GM21367 (cell line): ENCODE measurements at regions not wholly inside any gene's neighbourhood (a gene's known extent, or its start where the extent isn't known, plus 50 kb on each side); places are given as distances from the start of the nearest gene placed in this dataset.

Experiments
- ATAC-seq: cut with Tn5 transposase; IDR thresholded peaks from one replicate; pipeline ENCODE4 v1.9.1; 2021; ENCODE audit not compliant: unreplicated experiment

DNA sequence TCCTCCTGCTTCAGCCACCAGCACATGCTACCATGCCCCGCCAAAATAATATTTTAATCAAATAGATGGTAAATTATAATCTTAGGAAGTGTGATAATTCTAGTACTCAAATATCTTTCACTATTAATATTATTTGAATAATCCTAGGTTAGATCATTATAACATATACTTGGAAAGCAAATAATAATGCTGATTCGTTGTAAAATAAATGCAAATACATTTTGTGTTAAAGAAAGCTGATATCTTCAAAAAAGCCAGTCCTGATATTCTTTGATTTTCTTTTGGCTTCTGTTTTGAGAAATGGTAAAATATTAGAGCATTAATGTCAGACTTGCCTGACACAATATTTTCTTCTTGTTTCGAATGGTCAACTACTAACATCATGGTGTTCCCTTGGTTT is 116.3 kb upstream of the ADAMTS5 start:
- ATAC-seq = no peak

DNA sequence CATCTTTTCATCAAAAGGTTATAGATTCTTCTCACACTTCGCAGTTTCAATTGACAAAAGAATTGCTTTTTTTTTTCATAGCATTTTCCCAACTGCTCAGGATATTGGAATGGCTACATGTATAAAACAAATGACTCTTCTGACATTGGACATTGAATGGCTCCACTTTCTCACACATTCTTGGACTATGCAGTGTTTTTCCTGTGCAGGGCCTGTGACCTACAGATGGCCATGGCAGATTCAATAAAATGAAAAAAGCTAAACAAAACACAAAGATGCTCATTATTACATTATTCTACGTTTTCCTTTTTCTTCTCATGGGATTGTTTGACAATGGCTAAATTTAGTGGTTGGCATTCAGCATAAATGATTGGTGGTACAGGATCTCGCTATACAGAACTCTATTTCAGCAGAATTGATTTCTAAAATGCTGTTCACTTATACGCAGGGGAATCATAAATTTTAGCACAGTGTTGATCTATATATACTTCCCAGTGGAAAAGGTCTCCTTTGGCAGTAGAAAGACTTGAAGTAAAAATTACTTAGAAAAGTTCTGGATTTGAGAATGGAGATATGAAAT is 115.6 kb upstream of the ADAMTS5 start:
- no peak for ATAC-seq

DNA sequence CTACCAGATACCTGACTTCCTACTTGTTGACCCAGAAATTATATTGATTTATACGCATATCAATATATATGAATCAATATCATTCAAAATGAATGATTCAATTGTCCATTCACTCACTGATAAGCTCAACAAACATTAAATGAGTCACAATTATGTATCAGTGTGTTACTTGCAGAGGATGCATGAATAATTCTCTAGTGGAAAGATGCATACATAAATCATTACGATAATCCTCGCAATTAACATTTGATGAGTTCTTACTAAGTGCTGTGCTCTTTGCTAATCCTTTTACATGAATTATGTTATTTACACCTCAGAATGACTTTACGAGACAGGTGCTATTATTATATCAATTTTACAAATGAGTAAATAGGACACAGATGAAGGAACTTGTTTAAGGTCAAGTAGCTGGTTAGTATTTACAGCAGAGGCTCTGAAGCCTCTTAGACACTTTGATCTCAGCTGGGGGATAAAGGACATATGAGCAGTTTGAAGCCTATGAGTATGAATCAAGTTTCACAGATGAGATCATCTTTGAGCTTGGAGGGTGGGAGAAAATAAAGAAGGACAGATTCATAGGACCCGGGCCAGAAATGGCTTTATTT is 112.8 kb upstream of the ADAMTS5 start:
- no peak for ATAC-seq

DNA sequence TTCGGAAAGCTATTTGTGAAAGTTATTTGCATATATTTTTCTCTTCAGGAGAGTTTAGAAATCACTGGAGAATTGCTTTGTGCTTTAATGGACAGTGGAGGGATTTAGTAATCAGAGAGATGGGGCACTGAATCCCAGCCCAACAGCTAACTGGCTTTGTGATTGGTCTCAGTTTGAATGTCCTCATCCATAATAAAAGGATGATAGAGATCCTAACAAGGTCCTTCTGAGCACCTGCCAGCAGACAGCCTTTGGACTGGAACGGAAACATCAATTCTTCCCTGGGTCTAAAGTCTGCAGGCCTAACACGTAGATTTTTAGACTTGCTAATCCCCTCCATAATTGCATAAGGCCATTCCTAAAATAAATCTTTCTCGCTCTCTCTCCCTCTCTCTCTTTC is 112.0 kb upstream of the ADAMTS5 start:
- ATAC-seq = no peak

DNA sequence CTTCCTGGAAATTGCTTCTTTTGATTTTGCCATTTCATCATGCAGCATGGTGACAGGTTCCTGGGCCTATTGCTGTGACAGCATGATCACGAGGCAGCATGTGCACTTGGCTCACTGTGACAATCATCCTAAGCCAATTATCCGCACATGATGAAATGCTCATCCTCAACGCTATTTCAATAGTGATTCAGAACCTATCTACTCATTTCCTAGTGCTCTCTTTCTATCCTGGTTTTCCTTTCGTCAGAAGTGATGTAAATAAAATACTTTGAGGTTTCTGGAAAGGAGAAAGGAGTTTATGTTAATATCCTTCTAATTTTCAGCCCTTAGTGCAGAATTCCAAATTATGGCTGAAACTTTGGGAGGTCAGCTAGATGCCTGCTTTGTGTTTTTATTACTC is 110.6 kb upstream of the ADAMTS5 start:
- ATAC-seq = no peak

DNA sequence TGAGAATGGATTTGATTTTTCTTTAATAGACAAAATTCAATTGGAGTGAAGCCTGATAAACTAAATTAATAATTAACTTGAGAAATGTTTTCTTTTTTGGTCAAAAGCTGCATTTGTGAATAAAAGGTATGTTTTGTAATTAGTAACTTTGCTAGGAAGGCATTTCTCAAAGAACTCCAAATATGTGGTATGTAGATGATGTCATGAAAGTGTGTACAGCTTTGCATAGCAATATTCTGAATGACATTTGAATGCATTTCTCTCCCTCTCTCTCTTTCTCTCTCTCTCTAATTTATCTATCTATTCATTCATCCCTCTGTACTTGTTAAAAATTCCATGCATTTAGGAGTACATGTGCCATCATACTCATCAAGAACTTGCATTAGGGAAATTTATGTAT is 109.1 kb upstream of the ADAMTS5 start:
- ATAC-seq = no peak

DNA sequence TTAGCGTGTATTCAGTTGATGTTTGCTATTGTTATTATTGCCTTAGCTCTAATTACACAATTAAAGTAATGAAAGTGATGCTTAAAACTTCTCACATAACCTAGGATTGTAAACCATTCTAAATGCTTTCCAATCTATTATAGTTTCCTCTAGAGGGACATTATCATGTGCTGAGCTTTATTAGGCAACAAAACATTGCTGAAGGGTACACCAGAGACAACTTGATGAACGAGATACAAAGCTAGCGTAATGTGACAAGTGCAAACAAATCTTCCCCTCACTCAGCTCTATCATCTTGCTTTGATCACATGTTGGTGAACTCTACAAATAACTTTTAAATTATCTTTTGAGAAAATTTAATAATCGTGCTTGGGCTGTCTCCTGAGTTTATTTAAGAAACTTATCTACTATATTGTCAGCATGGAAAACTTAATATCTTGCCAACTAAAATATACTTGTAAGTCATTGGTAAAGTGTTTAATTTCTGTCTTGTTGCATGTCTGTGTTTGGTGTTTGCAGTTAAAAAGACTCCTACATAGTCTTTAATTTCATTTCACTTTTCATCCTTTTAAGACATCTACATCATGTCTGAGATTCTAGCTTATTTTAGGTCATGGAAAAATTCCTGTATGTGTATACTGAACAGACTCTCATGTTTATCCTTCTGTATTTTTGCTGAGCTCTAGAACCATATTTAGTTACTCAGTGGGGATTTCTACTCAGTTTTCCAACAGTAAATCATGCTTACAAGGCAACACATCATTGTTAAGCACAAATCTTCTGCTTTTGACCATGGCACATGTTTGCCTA is 104.2 kb upstream of the ADAMTS5 start:
- no peak for ATAC-seq

DNA sequence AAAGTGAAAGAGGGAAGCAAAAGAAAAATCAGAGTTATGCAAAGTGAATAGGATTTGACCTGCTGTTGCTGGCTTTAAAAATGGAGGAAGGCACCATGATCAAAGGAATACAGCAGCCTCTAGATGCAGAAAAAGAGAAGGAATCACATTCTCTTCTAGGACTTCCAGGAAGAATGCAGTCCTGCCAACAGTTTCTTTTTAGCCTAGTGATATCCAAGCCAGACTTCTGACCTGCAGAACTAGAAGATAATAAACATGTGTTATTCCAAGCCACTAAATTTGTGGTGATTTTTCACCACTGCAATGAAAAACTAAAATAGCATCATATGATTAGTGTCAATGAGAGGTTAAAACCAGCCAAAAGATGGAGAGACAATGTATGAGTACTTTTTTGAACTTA is 101.9 kb upstream of the ADAMTS5 start:
- no peak for ATAC-seq

DNA sequence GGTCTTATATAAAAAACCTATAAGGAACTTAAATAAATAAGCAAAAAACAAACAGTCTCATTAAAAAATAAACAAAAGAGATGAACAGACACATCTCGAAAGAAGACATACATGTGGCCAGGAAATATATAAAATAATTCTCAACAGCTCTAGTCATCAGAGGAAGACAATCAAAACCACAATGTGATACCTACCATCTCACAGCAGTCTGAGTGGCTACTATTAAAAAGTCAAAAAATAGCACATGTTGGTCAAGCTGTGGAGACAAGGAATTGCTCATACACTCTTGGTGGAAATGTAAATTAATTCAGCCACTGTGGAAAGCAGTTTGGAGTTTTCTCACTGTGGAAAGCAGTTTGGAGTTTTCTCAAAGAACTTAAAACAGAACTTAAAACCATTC is 100.3 kb upstream of the ADAMTS5 start:
- no peak for ATAC-seq

DNA sequence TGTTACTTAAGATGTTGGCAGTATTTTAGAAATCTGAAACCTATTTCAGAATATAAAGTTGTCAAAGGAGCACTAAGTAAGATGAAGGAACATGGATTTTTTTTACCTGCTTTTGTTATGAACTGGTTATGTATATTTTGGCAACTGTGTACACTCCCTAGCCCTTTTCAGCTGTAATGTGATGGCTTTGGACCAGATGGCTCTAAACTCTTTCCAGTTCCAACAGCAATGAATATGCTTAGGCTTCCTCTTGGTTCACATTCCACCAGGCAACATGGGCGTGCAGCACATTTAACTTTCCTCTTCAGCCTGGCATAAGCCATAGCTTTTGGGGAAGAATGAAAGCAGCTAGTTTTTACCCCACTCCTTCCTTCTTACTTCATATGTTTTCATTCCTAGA is 95.6 kb upstream of the ADAMTS5 start:
- no peak for ATAC-seq

DNA sequence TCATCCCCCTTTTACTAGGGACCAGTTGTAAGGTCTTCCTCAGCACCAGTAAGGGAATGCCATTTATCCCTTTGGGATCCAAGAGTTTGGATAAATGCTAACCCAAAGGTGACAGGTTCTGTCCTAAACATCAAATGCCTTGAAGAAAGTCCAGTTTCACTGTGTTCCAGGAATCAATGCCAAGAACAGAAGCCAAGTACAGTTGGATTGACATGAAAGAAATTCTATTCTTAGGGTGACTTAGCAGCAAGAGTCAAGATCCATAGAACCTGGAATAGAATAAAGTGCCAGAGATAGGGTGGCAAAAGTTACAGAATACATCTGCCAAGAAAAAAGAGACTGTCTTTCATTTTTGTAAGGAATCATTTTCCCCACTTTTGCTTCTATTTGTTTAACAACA is 94.9 kb upstream of the ADAMTS5 start:
- ATAC-seq = no peak

DNA sequence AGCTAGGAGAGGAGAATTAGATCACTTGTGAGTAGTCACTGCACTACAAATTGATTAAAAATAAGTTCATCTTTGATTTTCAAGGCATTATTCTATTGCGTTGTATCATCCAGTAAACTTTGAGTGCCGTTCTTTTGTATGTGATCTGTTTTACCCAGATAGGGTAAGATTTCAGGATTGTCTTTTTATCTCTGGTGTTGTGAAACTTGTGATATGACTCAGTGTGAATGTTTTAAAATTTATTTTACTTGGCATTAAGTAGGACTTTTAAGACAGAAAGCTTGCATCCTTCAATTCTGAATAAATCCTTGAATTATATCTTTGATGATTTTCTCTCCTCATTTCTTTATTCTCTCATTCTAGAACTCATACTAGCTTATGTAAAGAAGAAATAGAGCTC is 93.3 kb upstream of the ADAMTS5 start:
- no peak for ATAC-seq

DNA sequence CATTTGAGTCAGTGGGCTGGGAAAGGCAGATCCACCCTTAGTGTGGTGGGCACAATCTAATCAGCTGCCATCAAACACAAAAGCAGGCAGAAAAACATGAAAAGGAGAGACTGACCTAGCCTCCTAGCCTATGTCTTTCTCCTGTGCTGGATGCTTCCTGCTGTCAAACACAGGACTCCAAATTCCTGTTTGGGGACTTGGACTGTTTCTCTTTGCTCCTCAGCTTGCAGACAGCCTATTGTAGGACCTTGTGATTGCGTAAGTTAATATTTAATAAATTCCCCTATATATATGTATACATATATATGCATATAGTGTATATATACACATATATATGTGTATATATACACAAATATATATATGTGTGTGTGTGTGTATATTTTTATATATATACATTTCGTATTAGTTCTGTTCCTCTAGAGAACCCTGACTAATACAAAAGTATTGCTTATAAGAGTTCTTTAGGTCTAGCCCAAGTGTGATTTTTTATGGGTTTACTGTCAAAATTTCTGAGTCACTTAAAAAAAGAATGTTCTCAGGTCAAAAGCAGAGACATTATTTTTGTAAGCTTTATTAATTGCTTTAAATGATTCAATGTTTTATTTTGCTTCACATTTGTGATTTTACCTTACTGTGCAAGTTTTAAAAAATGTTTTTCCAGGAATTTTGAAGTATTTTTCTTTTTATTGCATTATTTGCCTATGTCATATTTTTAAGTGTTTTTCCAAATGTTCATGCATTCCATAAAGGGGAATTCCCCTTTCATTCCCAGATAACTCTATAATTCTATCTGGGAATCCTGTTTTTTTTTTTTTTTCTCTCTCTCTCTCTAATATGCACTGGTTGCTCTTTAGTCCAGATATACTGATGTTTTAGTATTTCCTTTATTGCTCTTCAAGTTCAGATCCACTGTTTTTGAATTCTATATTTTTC is 92.1 kb upstream of the ADAMTS5 start:
- ATAC-seq = no peak

DNA sequence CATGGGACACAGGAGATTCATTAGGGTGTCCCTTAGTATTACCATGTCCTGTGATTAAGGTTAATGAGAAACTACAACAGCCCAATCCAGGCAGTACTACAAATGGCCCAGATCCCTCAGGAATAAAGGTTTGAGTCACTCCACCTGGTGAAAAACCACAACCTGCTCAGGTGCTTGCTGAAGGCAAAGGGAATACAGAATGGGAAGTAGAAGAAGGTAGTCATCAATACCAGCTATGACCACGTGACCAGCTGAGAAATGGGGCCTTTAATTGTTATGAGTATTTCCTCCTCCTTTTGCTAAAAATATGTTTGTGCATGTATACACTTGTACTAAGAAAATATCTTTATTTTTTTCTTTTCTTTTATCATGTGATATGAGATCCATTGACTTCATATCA is 91.1 kb upstream of the ADAMTS5 start:
- ATAC-seq = no peak

DNA sequence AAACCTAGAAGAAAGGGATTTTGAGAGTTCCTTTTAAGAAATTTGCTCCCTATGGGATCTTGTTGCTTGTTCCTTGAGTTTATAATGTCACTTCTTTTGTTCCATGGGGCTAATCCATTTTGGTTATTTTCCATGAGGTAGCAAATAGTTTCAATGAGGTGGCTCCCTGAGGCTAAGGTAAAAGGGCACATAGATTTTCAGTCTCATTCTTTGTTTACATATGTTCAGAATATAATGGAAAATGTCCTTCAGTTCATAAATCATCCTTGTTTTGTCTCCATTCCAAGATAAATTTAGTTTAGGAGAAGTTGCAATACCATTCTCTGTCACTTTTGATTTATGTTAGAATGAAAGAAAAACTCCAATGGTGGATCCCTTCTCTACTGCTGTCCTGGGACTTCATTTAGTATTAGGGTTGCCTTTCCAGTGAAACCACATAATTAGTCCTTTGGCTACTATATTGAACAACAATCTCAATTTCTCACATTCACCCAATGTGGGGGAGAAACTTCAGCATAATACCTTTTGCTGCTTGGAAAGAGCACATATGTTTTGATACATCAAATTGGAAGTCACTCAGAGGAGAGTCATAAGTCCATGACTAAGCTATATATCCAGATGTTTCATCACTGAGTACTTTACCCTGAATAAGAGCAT is 80.9 kb upstream of the ADAMTS5 start:
- ATAC-seq = no peak

DNA sequence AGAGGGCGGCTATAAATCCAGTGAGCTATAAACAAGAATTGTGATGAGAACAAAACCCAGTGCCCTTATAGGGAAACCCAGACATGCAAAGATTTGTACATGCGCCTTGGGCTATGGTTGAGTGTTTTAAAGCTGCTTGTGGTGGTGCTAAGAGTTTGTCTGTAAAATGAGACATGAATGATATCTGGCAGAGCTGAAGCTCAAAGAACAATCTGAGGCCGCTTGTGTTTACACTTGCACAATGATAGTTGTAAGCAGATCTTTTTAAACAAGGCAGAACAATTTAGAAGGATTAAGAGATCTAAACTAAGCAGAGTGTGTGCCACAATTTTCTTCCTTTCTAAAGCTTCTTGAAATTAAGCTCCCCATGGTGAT is 80.4 kb upstream of the ADAMTS5 start:
- no peak for ATAC-seq

DNA sequence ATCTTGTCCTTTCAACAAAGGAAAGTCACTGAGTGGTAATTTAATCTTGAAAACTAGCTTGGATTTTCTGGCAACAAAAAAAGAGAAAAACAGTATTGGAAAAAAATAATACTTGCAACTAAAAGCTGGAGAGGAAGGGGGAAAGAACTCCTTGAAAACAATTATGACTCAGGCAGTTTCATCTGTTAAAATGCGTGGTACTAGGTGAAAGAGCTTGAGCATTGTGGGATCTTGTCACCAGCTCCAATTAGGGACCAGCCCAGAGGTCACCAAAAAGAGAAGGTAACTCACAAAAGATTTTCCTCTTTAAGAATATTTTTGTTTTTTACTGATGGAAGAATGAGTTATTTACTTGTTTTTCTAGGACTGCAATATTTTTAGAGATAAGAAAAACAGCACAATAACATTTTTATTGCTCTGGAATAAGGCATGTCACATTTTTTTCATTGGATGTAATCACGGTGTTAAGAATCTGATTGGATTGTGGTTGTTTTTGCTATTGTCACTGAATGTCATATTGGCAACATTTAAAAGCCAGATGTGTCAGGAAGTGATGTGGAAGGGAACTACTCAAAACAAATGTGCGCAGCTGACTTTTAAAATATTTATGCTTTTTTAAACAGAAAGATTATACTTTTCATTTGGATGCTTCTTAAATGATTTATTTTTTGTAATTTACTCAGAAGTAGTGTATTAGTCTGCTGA is 78.5 kb upstream of the ADAMTS5 start:
- no peak for ATAC-seq

DNA sequence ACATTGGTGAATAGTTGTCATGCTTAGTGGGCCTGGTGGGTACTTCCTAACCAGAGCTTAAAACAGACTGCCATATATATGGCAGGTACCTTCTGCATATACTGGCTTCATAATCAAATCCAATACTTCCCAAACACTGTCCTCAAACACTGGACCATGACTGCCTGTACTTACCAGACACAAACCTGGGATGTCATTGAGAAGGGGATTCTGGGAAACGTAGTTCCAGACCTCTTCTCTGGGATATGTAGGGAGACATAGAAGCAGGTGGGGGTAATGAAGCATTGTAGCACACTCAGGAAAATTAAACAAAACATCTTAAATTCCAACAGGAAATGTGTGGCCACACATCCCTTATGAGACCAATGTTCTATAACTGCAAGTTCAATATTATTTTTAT is 76.5 kb upstream of the ADAMTS5 start:
- no peak for ATAC-seq

DNA sequence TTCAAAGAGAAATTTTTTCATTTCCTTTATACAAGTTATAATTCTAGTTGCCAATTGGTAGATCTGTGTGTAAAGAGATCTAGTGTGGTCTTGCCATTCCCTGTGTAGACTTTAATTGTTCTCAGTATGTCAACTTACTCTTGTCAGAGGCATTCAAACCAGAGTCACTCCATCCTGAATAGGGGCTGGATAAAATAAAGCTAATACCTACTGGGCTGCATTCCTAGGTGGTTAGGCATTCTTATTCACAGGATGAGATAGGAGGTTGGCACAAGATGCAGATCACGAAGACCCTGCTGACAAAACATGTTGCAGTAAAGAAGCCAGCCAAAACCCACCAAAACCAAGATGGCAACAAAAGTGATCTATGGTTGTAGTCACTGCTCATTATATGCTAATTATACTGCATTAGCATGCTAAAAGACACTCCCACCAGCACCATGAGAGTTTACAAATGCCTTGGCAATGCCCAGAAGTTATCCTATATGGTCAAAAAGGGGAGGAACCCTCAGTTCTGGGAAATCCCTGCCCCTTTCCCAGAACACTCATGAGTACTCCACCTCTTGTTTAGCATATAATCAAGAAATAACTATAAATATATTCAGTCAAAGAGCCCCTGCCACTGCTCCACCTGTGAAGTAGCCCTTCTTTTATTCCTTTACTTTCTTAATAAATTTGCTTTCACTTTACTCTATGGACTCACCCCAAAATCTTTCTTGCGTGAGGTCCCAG is 74.0 kb upstream of the ADAMTS5 start:
- no peak for ATAC-seq
